ENCODE measurements at regions not wholly inside any gene's neighbourhood (a gene's known extent, or its start where the extent isn't known, plus 50 kb on each side); places are given as distances from the start of the nearest gene placed in this dataset.

DNA sequence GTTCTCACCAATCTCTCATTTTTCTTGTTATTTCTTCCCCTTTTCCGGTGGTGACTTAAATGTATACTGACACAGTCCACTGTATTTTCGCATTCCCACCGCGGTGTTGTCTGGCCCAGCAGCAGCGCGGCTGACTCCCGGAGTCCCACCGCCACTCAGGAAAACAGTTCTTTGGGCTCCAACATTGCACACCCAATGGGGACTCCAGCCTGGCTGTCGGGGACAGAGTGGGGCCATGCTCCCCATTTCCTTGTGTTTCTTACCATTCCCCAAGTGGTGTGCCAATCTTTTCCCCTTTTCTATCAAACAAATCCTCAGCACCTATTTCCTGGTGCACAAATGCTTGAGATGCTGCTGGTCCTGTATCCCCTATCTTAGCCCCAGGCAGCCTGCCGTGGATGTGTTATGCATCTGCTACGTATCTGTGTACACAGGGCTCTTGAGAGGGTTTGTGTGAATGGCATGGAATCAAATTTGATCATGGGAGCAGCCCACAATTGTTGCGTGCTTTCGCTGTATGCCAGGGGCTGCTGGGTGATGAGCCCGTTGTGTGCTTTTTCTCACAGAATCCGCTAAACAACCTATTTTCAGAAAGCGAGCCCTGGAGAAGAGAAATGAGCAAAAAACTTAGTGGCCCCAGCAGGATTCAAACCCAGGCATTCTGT is 219.1 kb upstream of the RGMA start (continued):
- TF ChIP-seq, protein P1, sequence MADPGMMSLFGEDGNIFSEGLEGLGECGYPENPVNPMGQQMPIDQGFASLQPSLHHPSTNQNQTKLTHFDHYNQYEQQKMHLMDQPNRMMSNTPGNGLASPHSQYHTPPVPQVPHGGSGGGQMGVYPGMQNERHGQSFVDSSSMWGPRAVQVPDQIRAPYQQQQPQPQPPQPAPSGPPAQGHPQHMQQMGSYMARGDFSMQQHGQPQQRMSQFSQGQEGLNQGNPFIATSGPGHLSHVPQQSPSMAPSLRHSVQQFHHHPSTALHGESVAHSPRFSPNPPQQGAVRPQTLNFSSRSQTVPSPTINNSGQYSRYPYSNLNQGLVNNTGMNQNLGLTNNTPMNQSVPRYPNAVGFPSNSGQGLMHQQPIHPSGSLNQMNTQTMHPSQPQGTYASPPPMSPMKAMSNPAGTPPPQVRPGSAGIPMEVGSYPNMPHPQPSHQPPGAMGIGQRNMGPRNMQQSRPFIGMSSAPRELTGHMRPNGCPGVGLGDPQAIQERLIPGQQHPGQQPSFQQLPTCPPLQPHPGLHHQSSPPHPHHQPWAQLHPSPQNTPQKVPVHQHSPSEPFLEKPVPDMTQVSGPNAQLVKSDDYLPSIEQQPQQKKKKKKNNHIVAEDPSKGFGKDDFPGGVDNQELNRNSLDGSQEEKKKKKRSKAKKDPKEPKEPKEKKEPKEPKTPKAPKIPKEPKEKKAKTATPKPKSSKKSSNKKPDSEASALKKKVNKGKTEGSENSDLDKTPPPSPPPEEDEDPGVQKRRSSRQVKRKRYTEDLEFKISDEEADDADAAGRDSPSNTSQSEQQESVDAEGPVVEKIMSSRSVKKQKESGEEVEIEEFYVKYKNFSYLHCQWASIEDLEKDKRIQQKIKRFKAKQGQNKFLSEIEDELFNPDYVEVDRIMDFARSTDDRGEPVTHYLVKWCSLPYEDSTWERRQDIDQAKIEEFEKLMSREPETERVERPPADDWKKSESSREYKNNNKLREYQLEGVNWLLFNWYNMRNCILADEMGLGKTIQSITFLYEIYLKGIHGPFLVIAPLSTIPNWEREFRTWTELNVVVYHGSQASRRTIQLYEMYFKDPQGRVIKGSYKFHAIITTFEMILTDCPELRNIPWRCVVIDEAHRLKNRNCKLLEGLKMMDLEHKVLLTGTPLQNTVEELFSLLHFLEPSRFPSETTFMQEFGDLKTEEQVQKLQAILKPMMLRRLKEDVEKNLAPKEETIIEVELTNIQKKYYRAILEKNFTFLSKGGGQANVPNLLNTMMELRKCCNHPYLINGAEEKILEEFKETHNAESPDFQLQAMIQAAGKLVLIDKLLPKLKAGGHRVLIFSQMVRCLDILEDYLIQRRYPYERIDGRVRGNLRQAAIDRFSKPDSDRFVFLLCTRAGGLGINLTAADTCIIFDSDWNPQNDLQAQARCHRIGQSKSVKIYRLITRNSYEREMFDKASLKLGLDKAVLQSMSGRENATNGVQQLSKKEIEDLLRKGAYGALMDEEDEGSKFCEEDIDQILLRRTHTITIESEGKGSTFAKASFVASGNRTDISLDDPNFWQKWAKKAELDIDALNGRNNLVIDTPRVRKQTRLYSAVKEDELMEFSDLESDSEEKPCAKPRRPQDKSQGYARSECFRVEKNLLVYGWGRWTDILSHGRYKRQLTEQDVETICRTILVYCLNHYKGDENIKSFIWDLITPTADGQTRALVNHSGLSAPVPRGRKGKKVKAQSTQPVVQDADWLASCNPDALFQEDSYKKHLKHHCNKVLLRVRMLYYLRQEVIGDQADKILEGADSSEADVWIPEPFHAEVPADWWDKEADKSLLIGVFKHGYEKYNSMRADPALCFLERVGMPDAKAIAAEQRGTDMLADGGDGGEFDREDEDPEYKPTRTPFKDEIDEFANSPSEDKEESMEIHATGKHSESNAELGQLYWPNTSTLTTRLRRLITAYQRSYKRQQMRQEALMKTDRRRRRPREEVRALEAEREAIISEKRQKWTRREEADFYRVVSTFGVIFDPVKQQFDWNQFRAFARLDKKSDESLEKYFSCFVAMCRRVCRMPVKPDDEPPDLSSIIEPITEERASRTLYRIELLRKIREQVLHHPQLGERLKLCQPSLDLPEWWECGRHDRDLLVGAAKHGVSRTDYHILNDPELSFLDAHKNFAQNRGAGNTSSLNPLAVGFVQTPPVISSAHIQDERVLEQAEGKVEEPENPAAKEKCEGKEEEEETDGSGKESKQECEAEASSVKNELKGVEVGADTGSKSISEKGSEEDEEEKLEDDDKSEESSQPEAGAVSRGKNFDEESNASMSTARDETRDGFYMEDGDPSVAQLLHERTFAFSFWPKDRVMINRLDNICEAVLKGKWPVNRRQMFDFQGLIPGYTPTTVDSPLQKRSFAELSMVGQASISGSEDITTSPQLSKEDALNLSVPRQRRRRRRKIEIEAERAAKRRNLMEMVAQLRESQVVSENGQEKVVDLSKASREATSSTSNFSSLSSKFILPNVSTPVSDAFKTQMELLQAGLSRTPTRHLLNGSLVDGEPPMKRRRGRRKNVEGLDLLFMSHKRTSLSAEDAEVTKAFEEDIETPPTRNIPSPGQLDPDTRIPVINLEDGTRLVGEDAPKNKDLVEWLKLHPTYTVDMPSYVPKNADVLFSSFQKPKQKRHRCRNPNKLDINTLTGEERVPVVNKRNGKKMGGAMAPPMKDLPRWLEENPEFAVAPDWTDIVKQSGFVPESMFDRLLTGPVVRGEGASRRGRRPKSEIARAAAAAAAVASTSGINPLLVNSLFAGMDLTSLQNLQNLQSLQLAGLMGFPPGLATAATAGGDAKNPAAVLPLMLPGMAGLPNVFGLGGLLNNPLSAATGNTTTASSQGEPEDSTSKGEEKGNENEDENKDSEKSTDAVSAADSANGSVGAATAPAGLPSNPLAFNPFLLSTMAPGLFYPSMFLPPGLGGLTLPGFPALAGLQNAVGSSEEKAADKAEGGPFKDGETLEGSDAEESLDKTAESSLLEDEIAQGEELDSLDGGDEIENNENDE (IDR thresholded peaks at IDR 0.05; ENCODE audit: insufficient replicate concordance, low read length), result no peak
- no peak for TF ChIP-seq MAFK (IDR thresholded peaks at IDR 0.05; ENCODE audit: low read depth, low read length)
- TF ChIP-seq, protein P2, sequence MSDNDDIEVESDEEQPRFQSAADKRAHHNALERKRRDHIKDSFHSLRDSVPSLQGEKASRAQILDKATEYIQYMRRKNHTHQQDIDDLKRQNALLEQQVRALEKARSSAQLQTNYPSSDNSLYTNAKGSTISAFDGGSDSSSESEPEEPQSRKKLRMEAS (IDR thresholded peaks at IDR 0.05), result no peak

Measured in H1 (cell line).